ENCODE measurements at regions not wholly inside any gene's neighbourhood (a gene's known extent, or its start where the extent isn't known, plus 50 kb on each side); places are given as distances from the start of the nearest gene placed in this dataset.
"Not testable (repeated sequence)": the region's sequence is repeated elsewhere in the genome, so short reads cannot be mapped to it uniquely, and the experiment has no call there.

DNA sequence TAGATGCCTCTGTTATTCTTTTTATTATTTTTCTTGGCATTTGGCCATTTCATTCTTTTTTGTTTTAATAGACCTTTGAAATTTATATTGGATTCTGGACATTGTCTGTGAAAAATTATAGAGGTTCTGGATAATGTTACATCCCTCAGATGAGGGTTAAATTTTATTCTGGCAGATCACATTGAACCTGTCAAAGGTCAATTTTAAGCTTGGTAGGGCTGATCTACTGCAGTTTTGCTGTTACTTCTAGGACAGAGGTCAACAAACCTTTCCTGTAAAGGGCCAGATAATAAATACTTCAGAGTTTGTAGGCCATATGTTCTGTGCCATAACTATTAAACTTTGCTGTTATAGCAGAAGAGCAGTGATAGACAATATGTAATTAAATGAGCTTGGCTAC lies 318.9 kb upstream of the DPPA4 start:
- no peak for DNase-seq (ENCODE audit: low read depth, low spot score)

DNA sequence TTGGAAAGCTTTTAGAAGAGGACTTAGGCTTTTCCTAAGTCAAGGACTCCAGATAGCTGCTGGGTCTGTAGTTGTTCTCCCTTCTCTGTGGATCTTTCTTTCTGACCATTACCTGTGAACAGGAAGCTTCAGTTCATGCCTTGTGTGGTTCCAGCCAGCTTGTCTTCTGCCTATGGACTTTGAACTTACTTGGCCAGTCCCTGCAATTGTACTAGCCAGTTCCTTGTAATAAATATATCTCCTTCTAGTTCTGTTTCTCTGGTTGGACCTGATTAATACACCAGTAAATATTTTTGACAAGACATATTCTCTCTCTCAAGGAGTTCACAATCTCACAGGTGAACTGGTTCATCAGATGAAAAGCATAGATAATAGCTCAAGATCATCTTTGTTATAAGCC lies 341.3 kb upstream of the DPPA4 start:
- no peak for DNase-seq (ENCODE audit: low read depth, low spot score)

DNA sequence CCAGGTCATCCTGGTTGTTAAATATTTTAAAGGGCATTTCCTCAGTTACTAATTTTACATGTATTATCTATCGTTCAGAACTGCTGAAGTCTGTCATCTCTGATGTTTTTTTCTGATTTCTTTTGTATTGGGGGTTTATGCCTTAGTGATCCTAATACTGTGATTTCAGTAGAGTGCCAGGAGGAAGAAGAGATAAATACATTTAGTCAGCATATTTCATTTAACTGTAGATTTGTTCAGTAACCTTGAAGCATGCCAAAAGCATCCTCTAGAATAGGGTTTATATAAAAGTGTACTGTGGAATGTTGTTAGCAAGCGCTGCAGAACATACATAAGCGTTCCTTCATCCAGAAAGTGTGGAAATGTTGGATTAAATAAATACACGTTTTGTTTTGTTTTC lies 342.3 kb upstream of the DPPA4 start:
- DNase-seq (ENCODE audit: low read depth, low spot score) = no peak

DNA sequence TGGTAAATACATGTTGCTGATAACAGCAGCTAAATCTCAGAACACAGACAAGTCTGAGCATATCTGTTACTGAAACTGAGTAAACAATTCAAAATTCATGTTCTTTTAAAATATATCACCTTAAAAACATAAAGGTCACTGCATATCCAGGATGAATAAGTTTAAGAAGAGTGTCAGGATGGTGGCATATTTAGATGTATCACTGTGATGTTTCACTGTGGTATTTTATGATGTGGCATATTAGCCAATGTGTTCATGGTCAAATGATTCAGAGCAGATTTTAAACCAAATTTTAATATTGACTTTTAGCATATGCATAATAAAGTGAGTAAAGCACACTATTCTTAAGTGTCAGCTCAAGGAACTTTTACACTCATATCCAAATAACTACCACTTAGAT lies 346.4 kb upstream of the DPPA4 start:
- DNase-seq (ENCODE audit: low read depth, low spot score) = no peak

DNA sequence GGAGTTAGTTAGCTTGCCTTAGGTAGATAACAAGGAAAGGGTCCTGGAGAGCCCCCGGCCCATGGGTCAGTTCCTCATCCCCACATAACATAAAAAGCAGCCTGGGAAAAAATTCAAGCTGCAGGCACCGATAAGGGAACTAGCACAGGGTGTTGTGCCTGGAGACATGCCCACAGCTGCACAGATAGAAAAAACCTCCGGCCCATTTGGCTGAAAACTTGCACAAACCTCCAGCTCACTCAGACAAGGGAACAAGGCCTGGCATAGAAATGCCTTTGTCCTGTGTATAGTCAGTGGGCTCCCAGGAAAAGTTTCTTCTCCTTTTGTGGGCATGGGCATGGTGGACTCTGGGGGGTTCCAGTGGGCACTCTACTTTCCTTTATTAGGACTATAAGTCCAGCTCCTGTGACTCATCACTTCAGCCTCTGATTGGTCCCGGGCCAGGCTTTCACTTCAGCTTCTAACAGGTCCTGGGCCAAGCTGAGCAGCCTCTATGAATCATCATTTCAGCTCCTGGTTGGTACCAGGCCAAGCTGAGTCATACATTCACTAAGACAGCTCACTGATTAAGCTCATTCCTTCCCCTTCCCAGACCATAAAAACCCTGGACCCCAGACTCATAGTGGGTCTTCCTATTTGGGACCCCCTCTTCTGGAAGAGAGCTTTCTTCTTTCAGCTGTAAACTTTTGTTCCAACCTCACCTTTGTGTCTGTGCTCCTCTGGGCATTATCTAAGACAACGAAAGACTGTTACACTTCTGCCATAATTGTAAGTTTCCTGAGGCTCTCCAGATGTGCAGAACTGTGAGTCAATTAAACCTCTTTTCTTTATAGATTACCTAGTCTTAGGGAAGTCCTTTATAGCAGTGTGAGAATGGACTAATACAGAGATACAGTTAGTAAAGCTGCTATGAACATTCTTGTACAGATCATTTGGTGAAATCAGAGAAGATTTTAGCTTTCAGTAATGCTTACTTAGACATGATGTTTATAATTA lies 348.0 kb upstream of the DPPA4 start:
- DNase-seq (ENCODE audit: low read depth, low spot score) = no peak

DNA sequence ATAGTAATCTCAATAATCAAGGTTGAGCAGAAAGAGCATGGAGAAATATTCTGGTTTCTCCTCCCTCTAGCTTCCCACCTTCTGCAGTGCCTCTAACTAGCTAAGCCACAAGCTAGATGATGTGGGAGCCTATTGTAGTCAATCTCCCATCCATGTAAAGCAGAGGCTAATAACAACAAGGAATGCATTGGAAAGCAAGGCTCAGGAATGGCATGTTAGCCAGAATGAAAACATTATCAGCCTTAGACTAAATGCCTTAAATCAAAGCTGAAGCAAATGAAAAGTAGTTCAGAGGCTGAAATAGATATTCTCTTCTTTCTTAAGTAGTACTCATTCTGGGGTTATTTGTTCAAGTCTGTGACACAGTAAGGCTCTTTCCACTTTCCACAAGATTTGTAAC lies 350.3 kb upstream of the DPPA4 start:
- DNase-seq (ENCODE audit: low read depth, low spot score) = no peak

DNA sequence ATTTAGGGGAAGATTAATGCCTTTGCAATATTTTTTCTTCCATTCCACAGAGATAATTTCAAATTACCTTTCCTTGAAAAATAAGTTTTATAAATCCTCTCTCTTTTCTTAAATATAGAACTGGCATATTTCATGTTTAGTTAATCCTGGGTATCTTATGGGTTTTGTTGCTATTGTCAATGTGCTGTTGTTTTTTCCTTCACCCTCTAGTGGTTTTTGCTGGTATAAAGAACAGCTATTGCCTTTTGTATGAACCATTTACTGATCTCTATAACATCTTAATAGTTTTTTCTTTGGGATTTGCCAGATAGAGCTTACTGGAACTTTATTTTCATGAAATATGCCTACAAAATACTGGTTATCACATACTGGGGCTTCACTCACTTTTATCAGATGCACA lies 359.6 kb upstream of the DPPA4 start:
- no peak for DNase-seq (ENCODE audit: low read depth, low spot score)

DNA sequence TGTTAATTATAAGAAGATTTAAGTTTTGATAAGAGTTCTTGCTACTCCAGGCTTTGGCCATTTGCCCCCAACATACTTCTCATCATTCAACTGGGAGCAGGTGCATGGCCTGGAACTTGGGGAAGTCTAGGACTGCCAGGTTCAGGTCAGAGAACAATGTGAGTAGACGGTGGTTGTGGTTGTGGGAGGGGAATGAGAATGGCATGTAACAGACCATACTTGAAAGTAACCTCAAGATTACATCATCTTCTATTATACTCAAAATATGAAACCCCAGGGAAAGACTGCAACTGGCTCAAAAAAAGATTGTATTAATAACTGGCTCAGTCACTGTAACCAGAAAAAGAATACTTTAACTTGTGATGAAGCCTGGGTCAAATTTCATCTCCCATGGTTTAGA lies 364.9 kb upstream of the DPPA4 start:
- DNase-seq (ENCODE audit: low read depth, low spot score) = no peak

DNA sequence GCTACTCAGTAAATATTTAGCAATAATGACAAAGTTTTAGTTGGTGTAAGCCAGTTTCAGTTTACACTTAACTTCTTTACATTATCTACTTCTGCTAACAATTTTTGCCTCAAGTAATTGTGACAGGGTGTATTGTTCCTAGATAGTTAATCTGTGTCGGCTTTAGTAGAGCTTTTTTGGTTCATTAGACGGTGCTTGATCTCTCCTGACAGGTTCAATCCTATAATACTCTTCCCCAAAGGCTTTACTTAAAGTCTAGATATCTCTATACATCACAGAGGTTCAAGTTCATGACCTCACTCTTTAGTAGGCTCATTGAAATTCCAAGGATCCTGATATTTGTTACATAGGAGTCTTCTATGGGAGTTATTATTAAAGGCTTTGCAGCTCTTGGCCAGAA lies 365.6 kb upstream of the DPPA4 start:
- no peak for DNase-seq (ENCODE audit: low read depth, low spot score)

DNA sequence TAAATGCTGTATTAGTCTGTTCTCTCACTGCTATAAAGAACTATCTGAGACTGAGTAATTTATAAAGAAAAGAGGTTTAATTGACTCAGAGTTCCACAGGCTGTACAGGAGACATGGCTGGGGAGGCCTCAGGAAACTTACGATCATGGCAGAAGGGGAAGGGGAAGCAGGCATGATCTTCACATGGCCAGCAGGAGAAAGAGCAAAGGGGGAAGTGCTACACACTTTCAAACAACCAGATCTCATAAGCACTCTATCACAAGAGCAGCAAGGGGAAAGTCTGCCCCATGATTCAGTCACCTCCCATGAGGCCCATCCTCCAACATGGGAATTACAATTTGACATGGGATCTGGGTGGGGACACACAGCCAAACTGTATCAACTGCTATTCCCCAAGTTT lies 367.8 kb upstream of the DPPA4 start:
- DNase-seq (ENCODE audit: low read depth, low spot score) = not testable (repeated sequence)

DNA sequence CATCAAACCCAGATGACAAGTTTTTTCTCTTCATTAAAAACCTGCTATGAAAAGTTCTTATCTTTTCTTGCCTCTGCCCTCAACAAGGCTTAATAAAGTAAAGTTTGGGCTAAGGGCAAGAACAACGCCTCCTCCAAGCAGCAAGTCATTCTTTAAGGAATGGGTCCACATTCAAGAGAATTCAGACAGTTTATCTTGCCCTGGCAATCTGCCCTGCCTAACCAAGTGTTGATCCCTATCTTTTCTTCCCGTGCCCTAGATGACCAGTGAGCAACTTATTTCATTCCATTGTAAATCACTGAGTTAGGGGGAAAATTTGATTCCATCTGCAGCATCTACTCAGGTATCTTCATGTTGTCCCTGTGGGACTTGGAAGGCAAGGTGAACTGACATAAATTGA lies 370.3 kb upstream of the DPPA4 start:
- no peak for DNase-seq (ENCODE audit: low read depth, low spot score)

DNA sequence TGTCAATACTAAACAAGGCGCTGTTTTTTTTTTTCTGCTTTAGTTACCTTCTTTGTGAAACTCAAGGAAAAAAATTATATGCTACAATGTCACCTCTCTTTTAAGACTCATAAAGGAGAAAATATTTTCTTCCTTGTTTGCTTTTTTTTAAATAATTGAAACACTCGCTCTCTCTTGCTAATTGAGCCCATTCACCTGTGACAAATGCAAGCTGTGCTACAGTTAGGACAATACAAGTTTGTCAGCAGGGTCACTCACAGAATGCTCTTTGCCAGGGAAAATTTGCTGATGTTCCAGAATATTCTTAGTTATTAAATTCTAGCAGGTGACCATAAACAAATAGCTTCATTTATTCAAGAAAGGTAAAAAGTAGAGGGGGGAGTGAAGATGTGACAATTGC lies 375.9 kb upstream of the DPPA4 start:
- no peak for DNase-seq (ENCODE audit: low read depth, low spot score)

DNA sequence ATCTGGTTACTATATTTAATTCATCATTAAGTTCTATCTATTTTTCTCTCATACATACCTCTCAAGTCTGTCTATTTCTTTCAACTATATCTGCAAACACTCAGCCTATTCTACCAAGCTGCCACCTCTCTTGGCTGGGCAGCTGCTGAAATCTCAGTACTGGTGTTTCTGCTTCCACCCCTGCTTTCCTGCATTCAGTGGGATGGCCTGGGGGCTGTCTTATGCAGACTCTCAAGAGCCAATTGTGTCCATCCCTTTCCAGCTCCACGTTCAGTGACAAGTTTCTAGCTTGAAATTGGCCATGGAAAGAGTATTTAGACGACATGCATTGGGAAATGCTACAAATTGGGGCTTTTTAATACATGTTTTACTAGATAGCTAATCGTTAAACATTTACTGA lies 378.4 kb upstream of the DPPA4 start:
- no peak for DNase-seq (ENCODE audit: low read depth, low spot score)

DNA sequence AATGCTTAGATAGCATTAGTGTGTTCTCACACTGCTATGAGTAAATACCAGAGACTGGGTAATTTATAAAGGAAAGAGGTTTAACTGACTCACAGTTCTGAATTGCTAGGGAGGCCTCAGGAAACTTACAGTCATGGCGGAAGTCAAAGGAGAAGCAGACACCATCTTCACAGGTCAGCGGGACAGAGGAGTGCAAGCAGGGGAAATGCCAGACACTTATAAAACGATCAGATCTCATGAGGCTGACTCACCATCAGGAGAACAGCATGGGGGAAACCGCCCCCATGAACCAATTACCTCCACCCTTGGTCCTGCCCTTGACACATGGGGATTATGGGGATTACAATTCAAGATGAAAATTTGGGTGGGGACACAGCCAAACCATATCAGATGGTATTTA lies 381.5 kb upstream of the DPPA4 start:
- DNase-seq (ENCODE audit: low read depth, low spot score) = no peak

DNA sequence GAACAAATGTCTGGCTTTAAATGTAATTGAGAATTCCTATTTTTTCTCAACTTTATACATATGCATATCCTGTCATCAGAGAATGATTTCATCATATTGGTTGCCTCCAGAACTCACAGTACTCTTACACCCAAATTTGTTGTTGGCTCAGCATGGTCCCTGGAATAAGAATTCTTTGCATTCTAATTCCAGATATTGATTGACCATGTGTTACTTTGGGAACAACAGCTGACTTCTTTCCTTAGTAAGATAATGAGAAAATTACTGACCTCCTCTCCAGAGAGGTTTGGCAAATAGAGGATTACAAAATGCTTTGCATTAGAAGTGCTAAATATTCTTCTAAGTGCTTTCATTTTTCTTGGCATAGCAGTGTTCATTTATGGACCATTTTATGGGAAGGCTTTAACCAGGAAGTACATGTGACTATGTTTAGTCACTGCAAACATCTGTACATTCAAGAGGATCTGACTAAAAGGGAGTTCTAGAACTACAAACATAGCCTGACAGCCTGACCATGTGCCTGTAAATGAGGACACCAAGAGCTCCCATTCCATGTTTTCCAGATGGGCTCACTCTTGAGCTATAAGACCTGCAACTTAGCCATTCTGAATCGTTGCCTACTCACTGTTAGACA lies 391.6 kb upstream of the DPPA4 start:
- DNase-seq (ENCODE audit: low read depth, low spot score) = no peak

DNA sequence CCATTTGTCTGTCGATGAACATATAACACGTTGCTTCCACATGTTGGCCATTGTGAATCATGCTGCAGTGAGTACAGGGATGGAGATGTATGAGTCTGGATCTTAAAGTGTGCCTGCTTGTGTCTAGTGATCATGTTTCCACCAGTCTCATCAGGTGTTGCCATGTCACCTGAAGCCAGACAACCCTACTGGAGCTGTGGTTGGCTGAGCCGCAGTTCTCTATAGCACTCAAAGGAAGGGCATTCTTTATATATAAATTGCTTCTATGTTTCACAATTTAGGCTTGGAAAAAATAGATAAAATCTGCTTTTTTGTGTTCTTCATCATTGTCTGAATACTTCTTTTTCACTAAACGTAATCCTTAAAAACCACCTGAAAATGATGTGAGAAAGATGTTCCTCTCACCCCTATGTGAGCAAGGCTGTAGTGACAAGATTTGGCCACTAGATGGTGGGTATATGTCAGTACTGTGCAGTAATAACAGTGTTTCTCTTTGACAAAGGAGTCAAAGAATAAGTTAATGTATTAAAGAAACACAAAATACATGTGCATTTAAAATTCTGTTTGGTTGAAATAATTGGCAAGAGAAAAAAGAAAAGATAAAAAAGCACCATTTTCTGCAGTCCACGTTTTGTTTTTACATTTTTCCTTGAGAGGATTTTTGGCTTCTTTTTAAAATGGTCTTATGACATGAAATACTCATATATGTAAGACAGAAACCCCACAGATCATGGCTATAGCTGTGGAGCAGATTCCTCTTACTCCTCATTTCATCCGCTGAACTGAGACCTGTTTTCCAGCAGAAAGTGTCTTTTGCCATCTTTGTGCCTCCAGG lies 394.5 kb upstream of the DPPA4 start:
- DNase-seq (ENCODE audit: low read depth, low spot score) = no peak

DNA sequence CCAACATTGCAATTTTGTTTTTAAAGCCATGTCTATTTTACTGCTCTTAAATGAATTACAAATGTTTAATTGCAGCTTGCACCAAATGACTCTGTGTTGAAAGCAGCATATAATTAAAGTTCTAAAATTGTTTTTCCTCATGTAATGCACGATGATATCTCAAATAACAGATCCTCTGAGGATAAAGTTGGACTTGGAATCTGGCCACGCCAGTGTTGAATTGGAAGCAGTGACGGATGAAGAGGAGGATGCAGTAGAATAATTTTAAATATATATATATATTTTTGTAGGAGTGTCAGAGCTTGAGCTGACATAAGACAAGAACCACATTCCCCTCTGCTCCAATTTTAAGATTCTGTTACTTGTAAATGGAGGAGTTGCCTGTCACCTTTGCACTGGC lies 406.6 kb upstream of the DPPA4 start:
- no peak for DNase-seq (ENCODE audit: low read depth, low spot score)

DNA sequence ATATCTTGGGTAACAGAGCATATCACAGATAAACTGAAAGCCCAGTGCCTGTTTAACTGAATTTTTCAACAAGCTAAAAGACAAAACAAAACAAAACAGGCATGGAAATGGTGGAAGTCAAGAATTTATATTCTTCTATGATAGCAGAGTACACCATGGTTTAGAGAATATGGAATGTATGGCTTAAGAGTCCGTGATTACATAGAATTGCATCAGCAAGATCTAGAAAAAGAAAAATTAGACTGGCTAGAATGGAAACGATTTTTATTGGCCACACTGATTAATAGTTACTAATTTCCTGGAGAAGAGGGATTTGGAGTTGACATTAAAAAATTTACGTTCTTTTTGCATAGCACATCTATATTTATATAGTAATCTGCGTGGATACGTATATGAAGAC lies 435.2 kb upstream of the DPPA4 start:
- no peak for DNase-seq (ENCODE audit: low read depth, low spot score)

DNA sequence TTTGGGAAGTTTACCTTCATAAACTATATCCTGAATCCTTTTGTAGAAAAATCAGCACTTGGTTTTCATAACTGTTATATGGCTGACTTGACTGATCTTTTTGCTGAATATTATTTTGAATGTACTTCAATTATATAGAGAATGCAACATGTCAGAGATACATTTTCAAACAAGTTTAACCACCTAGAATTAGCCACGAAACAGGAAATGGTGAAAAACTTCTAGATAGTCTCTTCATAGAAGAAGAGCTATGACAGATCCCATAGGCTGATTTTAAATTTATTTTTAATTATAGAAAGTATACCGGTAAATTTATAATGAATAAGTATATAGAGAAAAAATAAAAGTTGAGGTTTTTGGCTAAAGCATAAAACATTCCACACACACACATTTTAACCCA lies 436.8 kb upstream of the DPPA4 start:
- no peak for DNase-seq (ENCODE audit: low read depth, low spot score)

DNA sequence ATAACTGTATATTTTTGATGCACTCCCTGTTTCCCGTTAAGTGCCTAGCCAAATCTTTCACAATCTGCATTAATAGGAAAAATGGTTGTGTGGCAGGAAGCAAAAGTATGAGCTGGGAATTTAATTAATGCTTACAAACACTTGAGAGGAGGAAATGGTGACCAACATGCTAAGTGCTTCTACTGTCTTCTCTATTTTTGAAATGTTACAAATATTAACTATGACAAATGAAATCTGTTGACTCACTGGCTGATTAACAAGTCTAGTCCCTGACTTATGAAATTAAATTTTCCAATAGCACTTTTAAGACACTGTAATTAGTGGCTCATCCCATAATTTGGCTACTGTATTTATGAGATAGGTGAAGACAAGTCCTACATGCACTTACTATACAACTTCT lies 446.9 kb upstream of the DPPA4 start:
- DNase-seq (ENCODE audit: low read depth, low spot score) = no peak

DNA sequence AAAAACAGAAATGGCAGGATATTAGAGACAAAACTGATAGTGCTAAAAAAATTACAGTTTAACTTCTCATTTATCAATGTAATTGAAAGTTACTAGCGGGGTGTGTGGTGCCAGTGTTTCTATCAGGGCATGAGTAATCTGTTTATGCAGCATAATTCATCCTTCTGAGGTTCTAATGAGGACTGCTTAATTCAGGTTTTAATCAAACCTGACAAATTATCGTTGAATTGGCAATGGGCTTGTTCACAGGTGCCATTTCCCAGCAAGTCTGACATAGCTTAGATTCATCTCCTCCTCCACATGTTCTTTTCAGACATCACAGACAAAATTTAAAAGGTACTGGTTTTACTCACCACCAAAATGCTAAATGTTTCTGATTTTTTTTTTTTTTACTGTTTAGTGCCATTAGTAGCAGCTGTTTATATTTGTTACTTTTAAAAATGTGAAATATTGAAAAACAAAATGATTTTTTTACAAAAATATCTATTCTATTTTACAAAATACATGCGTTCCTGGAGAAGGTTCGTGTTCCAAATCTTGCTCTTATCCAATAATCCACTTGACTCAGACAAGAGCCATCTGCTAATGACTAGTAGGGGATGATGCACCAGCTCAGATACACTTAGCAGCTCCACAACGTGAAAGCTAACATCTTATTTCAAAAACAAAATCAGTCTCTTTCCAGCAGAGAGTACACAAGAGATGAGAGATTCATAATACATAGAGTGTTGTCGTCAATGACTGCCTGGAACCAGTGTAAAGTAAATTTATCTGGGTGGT lies 447.7 kb upstream of the DPPA4 start:
- no peak for DNase-seq (ENCODE audit: low read depth, low spot score)

DNA sequence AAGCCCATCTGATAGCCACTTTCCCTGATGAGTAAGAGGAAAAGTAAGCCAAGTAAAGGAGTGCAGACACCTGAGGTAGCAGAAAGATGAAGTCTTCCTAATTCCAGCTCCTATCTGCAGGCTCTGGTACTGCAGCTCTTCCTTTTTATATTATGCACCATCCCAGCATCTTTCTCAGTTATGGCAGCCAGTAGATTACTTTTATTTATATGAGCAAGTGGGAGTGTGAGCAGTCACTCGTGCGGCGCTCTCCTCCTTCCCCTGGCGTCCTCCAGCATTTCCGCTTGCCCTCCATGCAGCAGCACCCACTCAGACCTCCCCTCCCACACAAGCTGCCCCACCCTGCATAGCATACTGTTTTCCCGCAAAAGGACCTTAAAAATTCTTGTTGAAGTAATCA lies 465.9 kb upstream of the DPPA4 start:
- DNase-seq (ENCODE audit: low read depth, low spot score) = no peak
